Spleen (tissue), 11 donors: ENCODE measurements at regions not wholly inside any gene's neighbourhood (a gene's known extent, or its start where the extent isn't known, plus 50 kb on each side); places are given as distances from the start of the nearest gene placed in this dataset.
A peak's percentile ranks its signal among the peaks of the same experiment; 100 is the strongest.

Experiments
- DNase-seq: peaks from one replicate; pipeline ENCODE4 v3.0.0-alpha.2; 2020
- H3K27ac ChIP-seq, 8 donors: fragments of 200-600 bp; sonication (generic) in 7 of 8; 1 replicate in 4 of 8; 2 replicates in 4 of 8; pipeline versions ENCODE4 v1.5.0 to v1.8.0; 2016 to 2021; ENCODE audit warnings: inconsistent platforms in 4 of 8, mild to moderate bottlenecking in 4 of 8, moderate library complexity in 1 of 8
- H3K27me3 ChIP-seq, 7 donors: fragments of 200-600 bp; sonication (generic) in 6 of 7; replicated peaks in 1 of 7; 1 replicate in 4 of 7; 2 replicates in 3 of 7; pipeline versions ENCODE4 v1.5.0 to v1.8.0; 2016 to 2021; ENCODE audit warnings: inconsistent platforms in 3 of 7, mild to moderate bottlenecking in 1 of 7
- H3K36me3 ChIP-seq, 6 donors: fragments of 200-600 bp; sonication (generic) in 5 of 6; 1 replicate in 4 of 6; 2 replicates in 2 of 6; pipeline versions ENCODE4 v1.5.0 to v1.8.0; 2016 to 2021; ENCODE audit warnings: inconsistent platforms in 2 of 6
- H3K4me1 ChIP-seq, 6 donors: fragments of 200-600 bp; sonication (generic) in 5 of 6; 1 replicate in 3 of 6; 2 replicates in 3 of 6; pipeline versions ENCODE4 v1.5.0 to v1.8.0; 2016 to 2021; ENCODE audit warnings: inconsistent platforms in 3 of 6
- H3K4me3 ChIP-seq, 8 donors: fragments of 200-600 bp; sonication (generic) in 7 of 8; 1 replicate in 4 of 8; 2 replicates in 4 of 8; pipeline versions ENCODE4 v1.5.0 to v1.8.0; 2016 to 2021; ENCODE audit warnings: inconsistent platforms in 4 of 8, mild to moderate bottlenecking in 4 of 8, moderate library complexity in 2 of 8
- H3K9me3 ChIP-seq, 8 donors: fragments of 200-600 bp; sonication (generic) in 7 of 8; 1 replicate in 4 of 8; 2 replicates in 4 of 8; pipeline versions ENCODE4 v1.5.0 to v1.8.0; 2016 to 2021; ENCODE audit warnings: inconsistent platforms in 4 of 8
- CTCF ChIP-seq, 11 experiments: fragments of 200-600 bp in 7 of 11; fragments of 450-650 bp in 4 of 11; sonication (generic) in 4 of 11; IDR thresholded peaks in 8 of 11; conservative IDR thresholded peaks in 3 of 11; 1 replicate in 7 of 11; 2 replicates in 4 of 11; pipeline versions ENCODE4 v1.4.0 to v1.8.0; 2016 to 2021; ENCODE audit warnings: antibody characterized with exemption in 11 of 11, inconsistent platforms in 4 of 11, mild to moderate bottlenecking in 1 of 11
- POLR2A ChIP-seq, 3 donors: fragments of 450-650 bp; IDR thresholded peaks; one replicate each; pipeline ENCODE4 v1.5.1; 2017; ENCODE audit warnings: antibody characterized with exemption in 3 of 3, mild to moderate bottlenecking in 1 of 3
- POLR2AphosphoS5 ChIP-seq, 3 donors: sonication (generic); formaldehyde crosslinking; IDR thresholded peaks; one replicate each; pipeline ENCODE4 v1.5.1; 2017; ENCODE audit warnings: antibody characterized with exemption in 3 of 3
- WGBS, 5 donors: extraction: QIAGEN DNeasy Blood & Tissue Kit in 3 of 5; methylation state at CpG; one replicate each; pipeline versions ENCODE4 v1.1.5 to v1.1.7; 2013 to 2018; 5-methylcytosine and 5-hydroxymethylcytosine counted together
- intact Hi-C: fragments of 100-400 bp; cut with DNase I; formaldehyde crosslinking; loops from one replicate; pipeline ENCODE4 v1.15.0; 2023; ENCODE audit warnings: low total_unique reads
- donor health status: healthy with polysubstance abuse.
- donor health status: DM: no; HTN: no; CAD: no; lungs with moderate emphysema.
- donor health status: DM: no; HTN: no; CAD: no.
- donor health status: Bipolar disorder and iron deficiency.
- donor health status: healthy.
- donor health status: DM: no; HTN: no; CAD: no.
- donor health status: DM: yes; HTN: yes; CAD: no.

- TF ChIP-seq CTCF (IDR thresholded peaks at IDR 0.05 in 8 of 11, conservative IDR thresholded peaks at IDR 0.05 in 3 of 11) (no peak), POLR2A (IDR thresholded peaks at IDR 0.05) (no peak), POLR2AphosphoS5 (IDR thresholded peaks at IDR 0.05) (no peak)
- 86 to 93% (median 89%) methylated on average over 4 of the region's 4 CpGs for WGBS, 5 donors
- H3K4me1 ChIP-seq, result no peaks in the 10 kb centered on the region
- H3K4me3 ChIP-seq, result no peak overlapping the region
- H3K27ac ChIP-seq, result no peak overlapping the region
- no peak for DNase-seq
- peaks cover 0 to 25% (median 0%) of the 10 kb centered on the region in 7 donors for H3K27me3 ChIP-seq
- peaks cover 0 to 32% (median 16%) of the 10 kb centered on the region in 8 donors for H3K9me3 ChIP-seq
- intact Hi-C loops, result no loop called here
- H3K36me3 ChIP-seq, result no peaks in the 10 kb centered on the region
Observed at GRCh38 chr19:32122258-32122657, 223.2 kb upstream of the ZNF507 start.

GRCh38 chr19:32123355-32123940 lies 222.0 kb upstream of the ZNF507 start:
- Histone ChIP-seq H3K36me3 (no peaks in the 10 kb centered on the region), H3K4me3 (no peak overlapping the region), H3K27me3 (peaks cover 0 to 25% (median 0%) of the 10 kb centered on the region in 7 donors), H3K9me3 (peaks cover 0 to 20% (median 6%) of the 10 kb centered on the region in 8 donors), H3K27ac (no peak overlapping the region), H3K4me1 (no peaks in the 10 kb centered on the region)
- intact Hi-C loops, result no loop called here
- TF ChIP-seq CTCF (IDR thresholded peaks at IDR 0.05 in 8 of 11, conservative IDR thresholded peaks at IDR 0.05 in 3 of 11) (no peak), POLR2AphosphoS5 (IDR thresholded peaks at IDR 0.05) (no peak), POLR2A (IDR thresholded peaks at IDR 0.05) (no peak)
- DNase-seq, result no peak
- WGBS, 5 donors, result 45 to 63% (median 54%) methylated on average over 11 of the region's 11 CpGs

DNA sequence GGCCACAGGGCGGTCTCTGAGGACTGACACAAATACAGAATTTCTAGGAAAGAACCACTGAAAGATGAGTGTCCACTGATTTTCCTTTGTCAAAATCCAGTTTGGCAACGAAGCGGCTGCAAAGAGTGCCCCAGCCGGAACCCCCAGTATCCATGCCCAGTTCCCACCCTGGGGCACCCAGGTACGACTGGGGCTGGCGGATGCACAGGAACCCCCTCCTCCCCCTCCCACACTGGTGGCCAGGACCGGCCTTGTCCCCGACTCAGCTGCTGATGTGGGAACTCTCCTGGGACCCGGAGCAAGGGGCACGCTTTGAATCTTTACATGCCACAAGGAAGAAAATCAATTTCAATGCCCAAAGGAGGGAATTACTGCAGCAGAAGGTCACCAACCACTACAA lies 220.8 kb upstream of the ZNF507 start:
- H3K4me1 ChIP-seq, result no peaks in the 10 kb centered on the region
- TF ChIP-seq POLR2A (IDR thresholded peaks at IDR 0.05), result no peak
- TF ChIP-seq CTCF (IDR thresholded peaks at IDR 0.05 in 8 of 11, conservative IDR thresholded peaks at IDR 0.05 in 3 of 11), result no peak
- no peak for TF ChIP-seq POLR2AphosphoS5 (IDR thresholded peaks at IDR 0.05)
- DNase-seq, result no peak
- no peak overlapping the region for H3K4me3 ChIP-seq
- H3K9me3 ChIP-seq, result peaks cover 0 to 12% (median 3%) of the 10 kb centered on the region in 8 donors
- H3K36me3 ChIP-seq, result no peaks in the 10 kb centered on the region
- peaks cover 0 to 25% (median 0%) of the 10 kb centered on the region in 7 donors for H3K27me3 ChIP-seq
- intact Hi-C loops, result no loop called here
- 85 to 94% (median 89%) methylated on average over 9 to 10 of the region's 10 CpGs for WGBS, 5 donors
- no peak overlapping the region for H3K27ac ChIP-seq

GRCh38 chr19:32129141-32129540 lies 216.3 kb upstream of the ZNF507 start:
- Histone ChIP-seq H3K9me3 (no peaks in the 10 kb centered on the region), H3K27me3 (peaks cover 0 to 14% (median 0%) of the 10 kb centered on the region in 7 donors), H3K27ac (no peak overlapping the region), H3K36me3 (no peaks in the 10 kb centered on the region), H3K4me3 (no peak overlapping the region), H3K4me1 (no peaks in the 10 kb centered on the region)
- 60 to 67% (median 67%) methylated on average over 10 of the region's 10 CpGs for WGBS, 5 donors
- peak in 1 of 3 donors; percentile 39 for TF ChIP-seq POLR2AphosphoS5 (IDR thresholded peaks at IDR 0.05)
- no peak for TF ChIP-seq CTCF (IDR thresholded peaks at IDR 0.05 in 8 of 11, conservative IDR thresholded peaks at IDR 0.05 in 3 of 11)
- intact Hi-C loops, result no loop called here
- DNase-seq, result no peak
